GM11168 (cell line): ENCODE measurements at regions not wholly inside any gene's neighbourhood (a gene's known extent, or its start where the extent isn't known, plus 50 kb on each side); places are given as distances from the start of the nearest gene placed in this dataset.

ENCODE experiments used
- in situ Hi-C: fragments of 300-500 bp; cut with MboI; formaldehyde crosslinking; loops from one replicate; pipeline ENCODE4 v1.12.0; 2022; ENCODE audit warnings: low sequenced_read_pairs; ENCODE audit not compliant: unreplicated experiment

DNA sequence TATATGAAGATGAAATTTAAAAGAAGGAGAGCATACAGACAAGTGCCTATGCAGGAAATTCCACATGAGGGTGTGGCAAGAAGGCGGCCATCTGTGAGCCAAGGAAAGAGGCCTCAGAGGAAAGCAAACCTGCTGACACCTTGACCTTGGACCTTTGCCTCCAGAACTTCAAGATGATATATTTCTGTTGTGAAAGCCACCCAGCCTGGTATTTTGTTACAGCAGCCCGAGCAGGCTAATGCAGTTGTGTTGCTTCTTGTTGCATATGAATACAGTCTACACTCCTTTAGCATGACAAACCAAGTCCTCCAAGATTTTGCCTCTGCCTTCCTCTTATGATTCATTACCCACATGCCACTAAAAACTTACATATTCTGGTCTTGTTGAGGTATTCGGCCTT, 374.8 kb upstream of the TRIB2 start:
- in situ Hi-C loops = no loop called here

- in situ Hi-C loops = no loop called here
These were observed 373.6 kb upstream of the TRIB2 start for GRCh38 chr2:12343141-12343540.

DNA sequence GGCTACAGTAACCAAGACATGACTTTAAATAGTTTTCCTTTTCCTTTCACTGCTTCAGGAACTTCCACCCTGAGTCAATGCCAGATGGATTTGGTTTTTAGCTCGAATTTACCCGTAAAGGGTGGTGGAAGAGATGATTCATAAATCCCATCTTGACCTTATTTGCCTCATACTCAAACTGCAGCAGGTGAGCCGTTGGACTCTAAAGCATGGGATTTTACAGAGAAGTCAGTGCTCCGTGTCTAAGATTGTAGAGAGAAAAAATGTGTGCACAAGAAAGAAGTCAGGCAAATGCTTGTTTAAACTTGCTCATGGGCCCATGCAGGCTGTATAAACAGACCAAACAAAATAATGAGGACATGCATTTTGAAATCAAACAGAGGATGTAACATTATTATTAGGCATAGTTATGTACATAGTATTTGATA, 369.7 kb upstream of the TRIB2 start:
- in situ Hi-C loops = no loop called here

- in situ Hi-C loops = no loop called here
These were observed 368.5 kb upstream of the TRIB2 start for GRCh38 chr2:12348216-12348615.

- in situ Hi-C loops = no loop called here
These were observed 365.9 kb upstream of the TRIB2 start for GRCh38 chr2:12350821-12351220.

GRCh38 chr2:12352889-12353288, 363.8 kb upstream of the TRIB2 start:
- in situ Hi-C loops = no loop called here

DNA sequence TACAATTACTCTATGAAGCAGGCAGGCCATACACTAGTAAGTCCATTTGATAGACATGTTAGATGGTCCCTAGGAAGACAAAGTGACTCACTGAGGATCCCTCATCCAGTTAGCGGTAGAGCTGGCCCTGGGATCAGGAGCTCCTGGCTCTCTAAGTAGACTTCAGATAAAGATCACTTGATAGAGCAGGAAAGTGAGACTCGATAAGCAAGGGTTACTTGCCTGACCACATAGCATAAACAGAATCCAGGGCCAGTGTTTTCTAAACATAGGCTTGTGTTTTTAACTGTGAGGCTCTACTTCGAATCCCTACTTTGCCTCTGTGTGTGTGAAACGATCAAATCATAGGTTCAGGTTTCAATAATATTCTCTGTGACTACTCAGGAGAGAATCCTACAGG, 355.2 kb upstream of the TRIB2 start:
- in situ Hi-C loops = no loop called here

DNA sequence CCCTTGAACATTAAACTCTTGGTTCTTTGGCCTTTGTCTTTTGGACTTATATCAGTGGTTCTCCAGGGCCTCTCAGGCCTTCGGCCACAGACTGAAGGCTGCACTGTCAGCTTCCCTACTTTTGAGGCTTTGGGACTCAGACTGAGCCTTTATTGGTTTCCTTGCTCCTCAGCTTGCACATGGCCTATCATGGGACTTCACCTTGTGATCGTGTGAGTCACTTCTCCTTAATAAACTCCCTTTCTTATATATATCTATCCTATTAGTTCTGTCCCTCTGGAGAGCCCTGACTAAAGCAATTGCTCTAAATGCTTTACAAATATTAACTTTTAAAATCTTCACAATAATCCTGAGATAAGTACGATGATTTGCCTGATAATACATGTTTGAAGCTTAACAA, 353.6 kb upstream of the TRIB2 start:
- in situ Hi-C loops = no loop called here

DNA sequence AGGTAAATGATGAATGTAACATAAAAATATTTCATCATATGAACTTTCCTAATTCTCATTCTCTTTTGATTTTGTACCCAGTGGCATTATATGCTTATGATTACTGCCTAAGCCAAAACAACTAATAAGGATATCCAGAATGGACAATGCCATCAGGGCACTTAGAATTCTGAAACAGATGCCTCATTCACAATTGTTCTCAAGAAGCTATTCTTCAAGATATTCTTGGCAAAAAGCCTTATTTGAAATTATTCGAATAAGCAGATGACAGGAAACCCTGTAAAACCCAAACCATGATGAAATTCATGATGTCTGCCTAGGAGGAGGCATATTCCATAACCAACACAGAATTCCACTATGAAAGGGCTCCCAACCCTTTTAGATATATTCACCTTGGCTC, 353.2 kb upstream of the TRIB2 start:
- in situ Hi-C loops = no loop called here

GRCh38 chr2:12369566-12369965, 347.2 kb upstream of the TRIB2 start:
- in situ Hi-C loops = no loop called here

DNA sequence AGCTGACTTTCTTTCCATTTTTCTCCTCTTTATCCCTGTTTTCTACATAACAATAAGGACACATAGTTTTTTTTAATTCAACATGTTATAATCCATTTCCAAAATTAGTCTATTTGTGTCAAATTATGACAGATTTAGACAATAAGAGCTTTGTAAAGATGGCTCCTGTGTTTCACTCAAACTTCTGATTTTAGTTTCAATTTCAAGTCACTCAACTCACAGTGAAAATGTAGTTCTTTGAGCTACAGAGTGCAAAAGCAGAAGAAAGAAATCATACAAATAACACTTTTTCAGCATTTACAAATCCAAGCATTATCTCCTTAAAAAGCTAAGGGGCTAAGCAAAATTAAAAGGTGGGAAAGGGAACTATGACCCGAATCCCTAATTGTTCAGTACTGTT, 340.7 kb upstream of the TRIB2 start:
- in situ Hi-C loops = no loop called here

- in situ Hi-C loops = no loop called here
These were observed 337.6 kb upstream of the TRIB2 start for GRCh38 chr2:12379143-12379542.

- in situ Hi-C loops = no loop called here
These were observed 335.0 kb upstream of the TRIB2 start for GRCh38 chr2:12381543-12382325.

- in situ Hi-C loops = no loop called here
These were observed 334.4 kb upstream of the TRIB2 start for GRCh38 chr2:12382366-12382765.

- in situ Hi-C loops = no loop called here
These were observed 327.2 kb upstream of the TRIB2 start for GRCh38 chr2:12389344-12390045.

DNA sequence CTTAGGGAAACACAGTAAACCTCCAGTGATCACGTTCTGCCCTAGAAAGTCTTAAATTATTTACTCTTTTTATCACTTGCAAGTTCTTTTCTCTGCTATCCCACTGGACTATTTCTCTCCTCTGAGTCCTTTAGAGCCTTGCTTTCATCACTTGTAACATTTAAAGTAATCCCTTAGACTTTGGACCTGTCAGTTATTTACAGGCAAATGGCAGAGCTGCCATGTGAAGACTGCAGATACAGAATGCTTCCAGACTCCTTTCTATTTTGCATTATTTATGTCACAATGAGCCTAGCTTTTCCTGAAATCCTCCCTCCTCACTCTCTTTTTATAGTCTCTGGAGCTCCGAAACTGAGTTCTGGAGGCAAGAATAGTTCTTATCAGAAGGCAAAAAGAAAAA, 325.6 kb upstream of the TRIB2 start:
- in situ Hi-C loops = no loop called here

DNA sequence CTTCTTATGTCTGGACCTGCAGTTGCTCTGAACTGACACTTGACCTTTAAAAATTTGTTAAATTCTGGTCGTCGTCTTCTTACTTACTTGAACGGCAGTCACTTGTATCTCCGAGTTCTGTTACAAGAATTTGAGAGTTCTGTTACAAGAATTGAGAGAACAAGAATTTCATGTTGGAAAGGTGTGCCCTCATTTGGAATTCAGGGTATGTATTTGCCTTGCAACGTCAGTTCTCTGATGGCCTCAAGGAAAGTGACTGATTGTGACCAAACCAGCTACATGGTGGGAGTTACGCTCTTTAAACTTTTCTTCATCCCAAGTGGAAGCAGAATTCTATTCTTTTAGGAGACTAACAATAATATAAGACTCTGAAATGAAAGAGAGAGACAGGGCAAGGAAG, 320.0 kb upstream of the TRIB2 start:
- in situ Hi-C loops = no loop called here

- in situ Hi-C loops = no loop called here
These were observed 318.9 kb upstream of the TRIB2 start for GRCh38 chr2:12397854-12398253.

GRCh38 chr2:12399240-12399639, 317.5 kb upstream of the TRIB2 start:
- in situ Hi-C loops = no loop called here

- in situ Hi-C loops = loop anchor here (25.0 kb wide), 1 partner anchor 312 kb away; the partner anchor contains the start of gene TRIB2
These were observed 316.2 kb upstream of the TRIB2 start for GRCh38 chr2:12400543-12400942.

DNA sequence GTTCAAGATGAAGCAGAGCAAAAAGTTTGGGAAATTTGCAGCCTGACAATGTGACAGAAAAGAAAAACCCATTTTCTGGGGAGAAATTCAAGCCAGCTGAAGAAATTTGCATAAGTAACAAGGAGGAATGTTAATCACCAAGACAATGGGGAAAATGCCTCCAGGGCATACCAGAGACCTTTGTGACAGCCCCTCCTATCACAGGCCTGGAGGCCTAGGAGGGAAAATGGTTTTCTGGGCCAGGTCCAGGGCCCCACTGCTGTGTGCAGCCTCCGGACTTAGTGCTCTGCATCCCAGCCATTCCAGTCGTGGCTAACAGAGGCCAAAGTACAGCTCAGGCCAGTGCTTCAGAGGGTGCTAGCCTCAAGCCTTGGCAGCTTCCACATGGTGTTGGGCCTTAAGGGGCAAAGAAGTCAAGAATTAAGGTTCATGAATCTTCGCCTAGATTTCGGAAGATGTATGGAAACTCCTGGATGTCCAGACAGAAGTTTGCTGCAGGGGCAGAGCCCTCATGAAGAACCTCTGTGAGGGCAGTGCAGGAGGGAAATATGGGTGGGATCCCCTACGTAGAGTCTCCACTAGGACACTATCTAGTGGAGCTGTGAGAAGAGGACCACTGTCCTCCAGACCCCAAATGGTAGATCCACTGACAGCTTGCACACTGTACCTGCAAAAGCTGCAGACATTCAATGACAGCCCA, 314.1 kb upstream of the TRIB2 start:
- in situ Hi-C loops = loop anchor here (25.0 kb wide), 1 partner anchor 310 kb away; the partner anchor contains the start of gene TRIB2
